Hematopoietic multipotent progenitor cell treated with erythropoietin and hydrocortisone succinate and interleukin-3 and kit ligand, for 17 days (in vitro differentiated cells): ENCODE measurements at regions not wholly inside any gene's neighbourhood (a gene's known extent, or its start where the extent isn't known, plus 50 kb on each side); places are given as distances from the start of the nearest gene placed in this dataset.
"Not testable (repeated sequence)": the region's sequence is repeated elsewhere in the genome, so short reads cannot be mapped to it uniquely, and the experiment has no call there.

Source experiments
- DNase-seq: peaks from one replicate; pipeline ENCODE4 v3.0.0-alpha.2; 2015; ENCODE audit warnings: low spot score

DNA sequence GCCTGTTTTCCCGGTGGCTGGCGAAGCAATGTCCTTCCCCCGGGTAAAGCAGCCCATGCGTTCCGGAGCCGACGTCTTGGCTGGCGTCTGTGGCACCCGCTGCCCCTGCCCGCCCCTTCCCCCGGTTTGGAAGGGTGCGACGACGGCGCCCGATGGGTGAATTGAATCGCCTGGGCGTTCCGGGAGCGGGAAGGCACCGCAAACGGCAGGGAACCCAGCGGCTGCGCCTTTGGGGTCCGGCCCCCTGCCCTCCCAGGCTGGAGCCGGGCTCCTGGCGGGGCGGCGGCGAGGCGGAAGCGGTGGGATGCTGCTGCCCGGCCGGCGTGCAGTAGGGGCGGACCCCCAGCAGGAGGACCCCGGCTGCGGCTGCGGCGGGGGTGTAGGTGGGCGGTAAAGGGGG lies 123.6 kb upstream of the RHOU start:
- DNase-seq = not testable (repeated sequence)

- DNase-seq = not testable (repeated sequence)
Measured at GRCh38 chr1:228622002-228622716, 113.1 kb upstream of the RHOU start.

GRCh38 chr1:228626481-228626880 lies 108.8 kb upstream of the RHOU start:
- not testable (repeated sequence) for DNase-seq

- not testable (repeated sequence) for DNase-seq
Measured at GRCh38 chr1:228632858-228633257, 102.4 kb upstream of the RHOU start.

DNA sequence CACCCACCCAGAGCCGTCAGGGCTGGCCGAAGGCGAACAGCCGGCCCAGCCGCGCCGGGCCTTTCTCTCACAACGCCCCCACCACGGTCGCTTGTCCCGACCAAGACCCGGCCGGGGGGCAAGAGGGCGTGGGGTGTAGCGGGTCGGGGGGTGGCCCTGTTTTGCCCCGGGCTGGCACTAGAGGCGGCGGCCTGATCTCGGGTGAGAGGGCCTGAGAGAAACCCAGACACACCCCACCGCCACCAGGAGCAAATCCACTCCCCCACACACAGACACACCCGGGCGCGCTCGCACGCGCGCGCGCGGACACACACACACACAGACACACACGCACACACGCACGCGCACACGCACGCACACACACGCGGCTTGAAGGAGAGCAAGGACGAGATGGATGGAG lies 100.0 kb upstream of the RHOU start:
- not testable (repeated sequence) for DNase-seq

DNA sequence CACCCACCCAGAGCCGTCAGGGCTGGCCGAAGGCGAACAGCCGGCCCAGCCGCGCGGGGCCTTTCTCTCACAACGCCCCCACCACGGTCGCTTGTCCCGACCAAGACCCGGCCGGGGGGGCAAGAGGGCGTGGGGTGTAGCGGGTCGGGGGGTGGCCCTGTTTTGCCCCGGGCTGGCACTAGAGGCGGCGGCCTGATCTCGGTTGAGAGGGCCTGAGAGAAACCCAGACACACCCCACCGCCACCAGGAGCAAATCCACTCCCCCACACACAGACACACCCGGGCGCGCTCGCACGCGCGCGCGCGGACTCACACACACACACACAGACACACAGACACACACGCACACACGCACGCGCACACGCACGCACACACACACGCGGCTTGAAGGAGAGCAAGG lies 97.8 kb upstream of the RHOU start:
- not testable (repeated sequence) for DNase-seq

DNA sequence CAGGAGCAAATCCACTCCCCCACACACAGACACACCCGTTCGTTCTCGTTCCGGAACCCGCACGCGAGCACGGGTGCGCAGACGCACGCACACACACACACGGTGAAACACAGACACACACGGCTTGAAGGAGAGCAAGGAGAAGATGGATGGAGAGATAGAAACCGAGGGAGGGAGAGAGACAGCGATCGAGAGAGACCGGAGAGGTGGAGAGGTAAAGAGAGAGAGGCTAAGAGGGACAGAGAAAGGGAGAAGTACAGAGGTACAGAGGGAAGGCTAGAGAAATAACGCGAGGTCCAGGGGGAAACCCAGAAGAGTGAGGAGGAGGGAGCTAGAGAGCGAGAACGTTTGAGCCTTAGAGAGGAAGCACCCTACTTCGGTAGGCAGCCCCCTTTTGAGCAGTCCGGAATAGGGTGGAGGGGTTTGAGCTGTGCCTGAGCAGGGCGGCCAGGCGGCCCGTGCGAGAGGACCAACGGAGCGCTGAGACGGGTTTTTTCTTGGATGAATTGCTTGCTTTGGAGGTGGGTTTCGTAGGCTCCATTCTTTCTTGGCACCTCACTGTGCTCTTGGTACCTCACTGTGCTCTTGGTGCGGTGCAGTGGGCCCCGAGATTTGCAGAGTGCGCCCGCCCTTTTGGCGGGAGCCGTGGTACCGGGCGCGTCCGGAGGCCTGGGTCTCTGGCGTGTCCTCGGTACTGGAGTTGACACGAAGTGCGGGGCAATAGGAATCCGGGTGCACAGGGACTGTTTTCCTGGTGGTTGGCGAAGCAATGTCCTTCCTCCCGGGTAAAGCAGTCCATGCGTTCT lies 88.4 kb upstream of the RHOU start:
- DNase-seq = no peak

GRCh38 chr1:228647523-228648444 lies 87.5 kb upstream of the RHOU start:
- no peak for DNase-seq

GRCh38 chr1:228648647-228649383 lies 86.5 kb upstream of the RHOU start:
- DNase-seq = no peak

DNA sequence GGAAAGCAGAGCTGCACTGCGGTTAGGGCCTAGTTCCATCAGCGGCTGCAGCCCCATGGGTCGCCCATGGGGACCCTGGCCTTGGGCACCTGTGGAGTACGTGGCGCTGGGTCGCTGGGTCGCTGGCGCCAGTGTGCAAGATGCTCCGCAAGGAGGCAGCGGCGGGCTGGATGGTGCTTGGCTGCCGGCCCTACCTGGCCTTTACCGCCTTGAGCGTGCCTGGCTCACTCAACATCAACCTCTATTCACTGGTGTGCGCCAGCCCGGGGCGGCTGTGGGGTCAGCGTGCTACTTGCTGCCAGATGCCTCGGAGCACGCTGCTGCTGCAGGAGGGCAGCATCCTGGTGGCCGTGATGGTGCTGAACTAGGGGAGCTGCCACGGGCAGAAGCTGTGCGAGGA lies 85.1 kb upstream of the RHOU start:
- DNase-seq = no peak

DNA sequence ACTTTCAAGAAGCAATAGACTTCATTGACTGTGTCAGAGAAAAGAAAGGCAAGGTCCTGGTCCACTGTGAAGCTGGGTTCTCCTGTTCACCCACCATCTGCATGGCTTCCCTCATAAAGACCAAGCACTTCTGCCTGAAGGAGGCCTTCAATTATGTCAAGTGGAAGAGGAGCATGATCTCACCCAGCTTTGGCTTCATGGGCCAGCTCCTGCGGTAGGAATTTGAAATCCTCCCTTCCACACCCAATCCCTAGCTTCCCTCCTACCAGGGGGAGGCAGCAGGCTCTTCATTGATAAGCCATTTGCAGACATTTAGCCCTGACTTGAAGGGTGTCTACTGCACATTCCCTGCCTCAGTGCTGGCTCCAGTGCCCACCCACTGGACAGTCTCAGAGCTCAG lies 84.3 kb upstream of the RHOU start:
- no peak for DNase-seq

- no peak for DNase-seq
Measured at GRCh38 chr1:228652116-228652515, 83.2 kb upstream of the RHOU start.

DNA sequence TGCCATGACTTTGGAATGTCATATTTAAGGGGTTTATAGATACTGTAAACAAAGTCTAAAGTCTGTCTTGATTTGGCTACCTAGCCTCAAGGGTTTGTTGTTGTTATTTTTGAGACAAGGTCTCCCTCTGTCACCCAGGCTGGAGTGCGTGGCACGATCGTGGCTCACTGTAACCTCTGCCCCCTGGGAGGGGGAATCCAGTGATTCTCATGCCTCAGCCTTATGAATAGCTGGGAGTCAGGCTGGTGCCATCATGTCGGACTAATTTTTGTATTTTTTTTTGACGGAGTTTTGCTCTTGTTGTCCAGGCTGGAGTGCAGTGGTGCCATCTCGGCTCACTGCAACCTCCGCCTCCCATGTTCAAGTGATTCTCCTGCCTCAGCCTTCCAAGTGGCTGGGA lies 82.2 kb upstream of the RHOU start:
- not testable (repeated sequence) for DNase-seq

- no peak for DNase-seq
Measured at GRCh38 chr1:228653748-228654147, 81.5 kb upstream of the RHOU start.

GRCh38 chr1:228655796-228656394 lies 79.4 kb upstream of the RHOU start:
- no peak for DNase-seq

DNA sequence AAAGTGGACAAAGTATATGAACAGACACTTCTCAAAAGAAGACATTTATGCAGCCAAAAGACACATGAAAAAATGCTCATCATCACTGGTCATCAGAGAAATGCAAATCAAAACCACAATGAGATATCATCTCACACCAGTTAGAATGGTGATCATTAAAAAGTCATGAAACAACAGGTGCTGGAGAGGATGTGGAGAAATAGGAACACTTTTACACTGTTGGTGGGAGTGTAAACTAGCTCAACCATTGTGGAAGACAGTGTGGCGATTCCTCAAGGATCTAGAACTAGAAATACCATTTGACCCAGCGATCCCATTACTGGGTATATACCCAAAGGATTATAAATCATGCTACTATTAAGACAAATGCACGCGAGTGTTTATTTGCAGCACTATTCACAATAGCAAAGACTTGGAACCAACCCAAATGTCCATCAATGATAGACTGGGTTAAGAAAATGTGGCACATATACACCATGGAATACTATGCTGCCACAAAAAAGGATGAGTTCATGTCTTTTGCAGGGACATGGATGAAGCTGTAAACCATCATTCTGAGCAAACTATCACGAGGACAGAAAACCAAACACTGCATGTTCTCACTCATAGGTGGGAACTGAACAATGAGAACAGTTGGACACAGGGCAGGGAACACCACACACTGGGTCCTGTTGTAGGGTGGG lies 73.1 kb upstream of the RHOU start:
- not testable (repeated sequence) for DNase-seq

- DNase-seq = peak; percentile 60
Measured at GRCh38 chr1:228664399-228664914, 70.8 kb upstream of the RHOU start.

DNA sequence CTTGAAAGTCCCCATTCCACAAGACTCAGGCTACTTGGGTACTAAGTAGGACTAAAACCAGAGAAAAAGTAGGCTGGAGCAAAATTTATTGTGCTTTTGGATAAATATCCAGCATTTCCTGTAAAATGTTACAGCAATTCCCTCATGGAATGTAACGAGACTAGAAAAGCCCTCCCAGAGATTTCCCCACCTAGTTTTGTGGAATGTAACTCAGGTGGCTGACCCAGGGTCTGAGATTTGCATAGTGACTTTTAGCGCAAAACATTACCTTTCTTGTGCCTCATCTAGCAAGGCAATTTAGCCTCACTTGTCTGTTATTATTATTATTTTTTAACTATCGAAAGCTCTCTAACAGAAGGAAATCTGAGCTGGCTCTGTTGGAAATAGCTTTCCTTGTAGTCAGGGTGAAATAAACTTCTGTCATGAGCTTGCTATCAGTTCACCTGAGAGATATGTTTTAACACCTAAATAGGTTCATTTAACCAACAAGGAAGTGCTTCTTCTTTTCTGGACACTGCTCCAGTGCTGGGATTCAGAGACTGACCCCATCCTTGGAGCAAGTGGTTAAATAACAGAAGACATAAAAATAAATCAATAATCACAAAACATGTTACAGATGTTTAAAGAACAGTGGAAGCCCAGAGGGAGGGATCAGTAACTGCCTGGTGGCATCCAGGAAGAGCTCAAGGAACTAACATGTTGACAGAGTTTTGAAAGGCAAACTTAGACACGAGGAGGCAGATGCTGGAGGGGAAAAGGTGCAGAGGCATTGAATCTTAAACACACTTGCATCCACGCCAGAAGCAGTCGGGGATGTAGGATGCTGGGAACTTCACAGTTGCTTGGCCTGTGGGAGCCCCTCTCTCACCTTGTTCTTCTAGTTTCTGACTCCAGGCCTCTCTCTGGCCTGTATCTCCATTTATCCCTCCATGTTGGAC lies 68.3 kb upstream of the RHOU start:
- DNase-seq = no peak

GRCh38 chr1:228668553-228669241 lies 66.6 kb upstream of the RHOU start:
- no peak for DNase-seq
